ENCODE measurements at regions not wholly inside any gene's neighbourhood (a gene's known extent, or its start where the extent isn't known, plus 50 kb on each side); places are given as distances from the start of the nearest gene placed in this dataset.
A peak's percentile ranks its signal among the peaks of the same experiment; 100 is the strongest.
"Not testable (repeated sequence)": the region's sequence is repeated elsewhere in the genome, so short reads cannot be mapped to it uniquely, and the experiment has no call there.

DNA sequence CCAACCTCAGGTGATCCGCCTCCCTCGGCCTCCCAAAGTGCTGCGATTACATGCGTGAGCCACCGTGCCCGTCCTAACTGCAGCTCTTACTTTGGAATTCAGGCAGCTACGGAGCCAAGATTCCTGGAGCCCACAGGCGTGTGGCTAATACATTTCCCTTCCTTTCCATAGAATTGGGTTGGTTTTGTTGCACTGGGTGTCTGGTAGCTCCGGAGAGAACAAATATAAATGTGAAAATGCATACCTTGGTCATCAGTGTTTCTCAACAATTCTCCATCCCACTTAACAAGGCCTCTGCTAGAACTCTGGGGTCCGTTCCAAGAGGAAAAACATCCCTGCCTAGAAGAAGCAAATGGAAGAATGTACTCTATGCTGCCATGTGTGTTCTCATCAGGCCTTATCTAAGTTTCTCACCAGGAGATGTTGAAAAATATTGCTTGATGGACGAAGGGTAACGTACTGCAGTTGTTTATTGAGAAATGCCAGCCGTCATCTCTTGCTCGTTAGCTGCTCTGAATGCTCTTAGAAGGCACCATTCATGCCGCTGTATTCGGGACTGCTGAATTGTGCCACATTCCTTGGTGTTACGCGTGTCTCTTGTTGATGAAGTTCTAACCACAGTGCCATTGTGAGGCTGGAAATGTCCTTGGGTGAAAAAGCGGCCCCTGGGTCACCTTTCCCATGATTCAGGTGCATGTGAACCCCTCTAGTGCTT is 50.5 kb upstream of the CD99 start:
- no peak overlapping the region for H3K4me3 Mint-ChIP-seq
- no peak for ATAC-seq
- ChIA-PET CTCF (no interaction called here), POLR2A (no interaction called here)
- intact Hi-C loops (cut with DNase I, micrococcal nuclease) = no loop called here
- H3K27ac Mint-ChIP-seq = no peak overlapping the region
- H3K9me3 Mint-ChIP-seq (ENCODE audit: low read depth) = no peaks in the 10 kb centered on the region
- no peaks in the 10 kb centered on the region for H3K27me3 Mint-ChIP-seq
- H3K36me3 Mint-ChIP-seq (ENCODE audit: low read depth) = peaks cover 38% of the 10 kb centered on the region
- DNase-seq = no peak
- H3K4me1 Mint-ChIP-seq = peaks cover 5% of the 10 kb centered on the region

DNA sequence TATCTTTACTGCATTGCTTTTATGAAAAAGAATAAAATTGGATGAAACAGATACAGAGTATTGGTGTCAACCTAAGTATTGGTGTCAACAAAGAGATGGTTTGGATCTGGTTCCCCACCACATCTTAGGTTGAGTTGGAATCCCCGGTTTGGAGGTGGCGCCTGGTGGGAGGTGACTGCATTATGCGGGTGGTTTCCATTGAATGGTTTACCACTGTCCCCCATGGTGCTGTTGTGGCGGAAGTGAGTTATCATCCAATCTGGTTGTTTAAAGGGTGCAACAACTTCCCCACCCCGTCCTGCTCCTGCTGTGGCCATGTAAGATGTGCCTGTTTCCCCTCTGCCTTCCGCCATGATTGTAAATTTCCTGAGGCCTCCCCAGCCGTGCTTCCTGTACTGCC is 52.8 kb upstream of the CD99 start:
- H3K36me3 Mint-ChIP-seq (ENCODE audit: low read depth) = peaks cover 38% of the 10 kb centered on the region
- POLR2A ChIA-PET = no interaction called here
- H3K9me3 Mint-ChIP-seq (ENCODE audit: low read depth) = no peaks in the 10 kb centered on the region
- DNase-seq (peak; percentile 38), ATAC-seq (peak; percentile 58)
- H3K4me1 Mint-ChIP-seq = peaks cover 5% of the 10 kb centered on the region
- H3K27ac Mint-ChIP-seq = no peak overlapping the region
- no peaks in the 10 kb centered on the region for H3K27me3 Mint-ChIP-seq
- intact Hi-C loops (cut with DNase I, micrococcal nuclease) = no loop called here
- no peak overlapping the region for H3K4me3 Mint-ChIP-seq
- CTCF ChIA-PET = no interaction called here

DNA sequence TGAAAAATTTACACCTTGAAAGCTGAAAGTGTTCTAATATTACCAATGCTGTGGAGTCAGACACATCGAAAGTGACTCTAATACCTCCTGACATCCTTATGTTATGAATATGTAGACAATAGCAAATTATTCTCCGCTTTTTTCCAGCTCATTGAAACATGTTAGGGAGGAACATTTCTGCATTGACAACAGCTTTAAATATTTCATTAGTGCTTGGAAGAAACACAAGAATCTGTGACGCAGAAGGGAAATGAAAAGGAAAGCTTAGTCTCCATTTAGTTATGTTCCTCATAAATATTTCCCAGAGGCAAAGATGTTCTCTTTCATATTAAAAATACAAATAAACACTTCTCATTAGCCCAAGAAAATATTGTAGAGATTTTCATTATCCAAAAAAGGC is 55.8 kb upstream of the CD99 start:
- ChIA-PET POLR2A (no interaction called here), CTCF (no interaction called here)
- peaks cover 14% of the 10 kb centered on the region for H3K4me1 Mint-ChIP-seq
- no peaks in the 10 kb centered on the region for H3K27me3 Mint-ChIP-seq
- no peak overlapping the region for H3K4me3 Mint-ChIP-seq
- no peak for ATAC-seq
- no peak for DNase-seq
- H3K36me3 Mint-ChIP-seq (ENCODE audit: low read depth) = peaks cover 57% of the 10 kb centered on the region
- intact Hi-C loops (cut with DNase I, micrococcal nuclease) = no loop called here
- no peak overlapping the region for H3K27ac Mint-ChIP-seq
- H3K9me3 Mint-ChIP-seq (ENCODE audit: low read depth) = peaks cover 22% of the 10 kb centered on the region

GRCh38 chrX:2632533-2633504 is 58.3 kb upstream of the CD99 start:
- intact Hi-C loops (cut with DNase I, micrococcal nuclease) = loop anchor here in 1 of 2 experiments (5.0 kb wide), 1 partner anchor 79 kb away; no protein-coding TSS in a partner anchor
- peaks cover 61% of the 10 kb centered on the region for H3K36me3 Mint-ChIP-seq (ENCODE audit: low read depth)
- ChIA-PET CTCF (no interaction called here), POLR2A (no interaction called here)
- ATAC-seq (no peak), DNase-seq (no peak)
- H3K4me1 Mint-ChIP-seq = peaks cover 33% of the 10 kb centered on the region
- H3K27me3 Mint-ChIP-seq = no peaks in the 10 kb centered on the region
- H3K9me3 Mint-ChIP-seq (ENCODE audit: low read depth) = peaks cover 40% of the 10 kb centered on the region
- no peak overlapping the region for H3K4me3 Mint-ChIP-seq
- peak overlapping the region; percentile 1 for H3K27ac Mint-ChIP-seq

GRCh38 chrX:2631743-2632532 is 59.2 kb upstream of the CD99 start:
- peaks cover 36% of the 10 kb centered on the region for H3K4me1 Mint-ChIP-seq
- CTCF ChIA-PET = no interaction called here
- peaks cover 40% of the 10 kb centered on the region for H3K9me3 Mint-ChIP-seq (ENCODE audit: low read depth)
- no peak overlapping the region for H3K4me3 Mint-ChIP-seq
- POLR2A ChIA-PET = no interaction called here
- peak overlapping the region; percentile 93 for H3K27ac Mint-ChIP-seq
- DNase-seq (no peak), ATAC-seq (no peak)
- no peaks in the 10 kb centered on the region for H3K27me3 Mint-ChIP-seq
- intact Hi-C loops (cut with DNase I, micrococcal nuclease) = loop anchor here (2.0 to 5.0 kb wide), 3 partner anchors 65 to 80 kb away; no protein-coding TSS in a partner anchor
- H3K36me3 Mint-ChIP-seq (ENCODE audit: low read depth) = peaks cover 63% of the 10 kb centered on the region

GRCh38 chrX:2630935-2631742 is 60.0 kb upstream of the CD99 start:
- Mint-ChIP-seq H3K9me3 (ENCODE audit: low read depth) (peaks cover 40% of the 10 kb centered on the region), H3K36me3 (ENCODE audit: low read depth) (peaks cover 68% of the 10 kb centered on the region), H3K4me3 (peak overlapping the region; percentile 17), H3K4me1 (peaks cover 36% of the 10 kb centered on the region), H3K27ac (peak overlapping the region; percentile 93)
- DNase-seq, POLR2A ChIA-PET, CTCF ChIA-PET, H3K27me3 Mint-ChIP-seq, ATAC-seq: not testable (repeated sequence)
- intact Hi-C loops (cut with DNase I, micrococcal nuclease) = loop anchor here (1.0 to 5.0 kb wide), 4 partner anchors 66 to 1040 kb away; partner anchors contain the start of gene AKAP17A (in 1 of the 2)

GRCh38 chrX:2630008-2630934 is 60.8 kb upstream of the CD99 start:
- Mint-ChIP-seq H3K9me3 (ENCODE audit: low read depth) (peaks cover 40% of the 10 kb centered on the region), H3K4me1 (peaks cover 36% of the 10 kb centered on the region), H3K36me3 (ENCODE audit: low read depth) (peaks cover 71% of the 10 kb centered on the region), H3K27ac (peak overlapping the region; percentile 93), H3K4me3 (peak overlapping the region; percentile 32)
- ATAC-seq, CTCF ChIA-PET, POLR2A ChIA-PET, H3K27me3 Mint-ChIP-seq: not testable (repeated sequence)
- intact Hi-C loops (cut with DNase I, micrococcal nuclease) = loop anchor here (1.0 to 5.0 kb wide), 4 partner anchors 67 to 1039 kb away; partner anchors contain the start of gene AKAP17A (in 1 of the 2)
- peak; percentile 28 for DNase-seq

DNA sequence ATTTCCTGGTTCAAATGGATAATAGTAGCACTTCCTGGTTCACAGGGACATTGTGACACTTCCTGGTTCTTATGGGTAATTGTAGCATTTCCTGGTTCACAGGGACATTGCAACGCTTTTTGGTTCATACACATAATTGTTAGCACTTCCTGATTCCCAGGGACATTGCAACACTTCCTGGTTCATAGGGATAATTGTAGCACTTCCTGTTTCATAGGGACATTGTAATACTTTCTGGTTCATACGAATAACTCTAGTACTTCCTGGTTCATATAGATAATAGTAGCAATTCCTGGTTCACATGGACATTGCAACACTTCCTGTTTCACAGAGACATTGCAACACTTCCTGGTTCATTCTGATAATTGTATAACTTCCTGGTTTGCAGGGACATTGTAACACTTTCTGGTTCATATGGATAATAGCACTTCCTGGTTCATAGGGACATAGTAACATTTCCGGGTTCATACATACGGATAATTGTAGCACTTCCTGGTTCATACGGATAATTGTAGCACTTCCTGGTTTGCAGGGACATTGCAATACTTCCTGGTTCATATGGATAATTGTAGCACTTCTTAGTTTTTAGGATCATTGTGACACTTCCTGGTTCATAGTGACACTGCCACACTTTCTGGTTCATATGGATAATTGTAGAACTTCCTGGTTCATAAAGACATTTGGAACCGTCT is 61.6 kb upstream of the CD99 start:
- ChIA-PET POLR2A (no interaction called here), CTCF (no interaction called here)
- H3K9me3 Mint-ChIP-seq (ENCODE audit: low read depth) = peaks cover 40% of the 10 kb centered on the region
- peaks cover 36% of the 10 kb centered on the region for H3K4me1 Mint-ChIP-seq
- peak overlapping the region; percentile 93 for H3K27ac Mint-ChIP-seq
- peaks cover 78% of the 10 kb centered on the region for H3K36me3 Mint-ChIP-seq (ENCODE audit: low read depth)
- DNase-seq (no peak), ATAC-seq (no peak)
- no peaks in the 10 kb centered on the region for H3K27me3 Mint-ChIP-seq
- peak overlapping the region; percentile 32 for H3K4me3 Mint-ChIP-seq
- intact Hi-C loops (cut with DNase I, micrococcal nuclease) = loop anchor here (1.0 to 5.0 kb wide), 4 partner anchors 67 to 1038 kb away; partner anchors contain the start of gene AKAP17A (in 1 of the 2)

- DNase-seq = no peak
- H3K4me1 Mint-ChIP-seq = peaks cover 36% of the 10 kb centered on the region
- POLR2A ChIA-PET = no interaction called here
Measured at GRCh38 chrX:2628751-2629315, 62.3 kb upstream of the CD99 start.

More at GRCh38 chrX:2628751-2629315, 62.3 kb upstream of the CD99 start:
- ATAC-seq = peak; percentile 5
- Mint-ChIP-seq H3K36me3 (ENCODE audit: low read depth) (peaks cover 80% of the 10 kb centered on the region), H3K27ac (peak overlapping the region; percentile 93), H3K4me3 (no peak overlapping the region), H3K27me3 (no peaks in the 10 kb centered on the region), H3K9me3 (ENCODE audit: low read depth) (peaks cover 40% of the 10 kb centered on the region)
- intact Hi-C loops (cut with DNase I, micrococcal nuclease) = no loop called here
- CTCF ChIA-PET = no interaction called here
